Liver (tissue), 8 donors: ENCODE measurements at regions not wholly inside any gene's neighbourhood (a gene's known extent, or its start where the extent isn't known, plus 50 kb on each side); places are given as distances from the start of the nearest gene placed in this dataset.

Experiments
- DNase-seq: peaks from one replicate; pipeline ENCODE4 v3.0.0-alpha.2; 2017; ENCODE audit warnings: low spot score
- H3K27ac ChIP-seq, 2 donors: one replicate each; pipeline ENCODE4 v1.7.0; 2013; ENCODE audit warnings: inconsistent platforms in 2 of 2, low read length in 2 of 2, control low read depth in 1 of 2, low read depth in 1 of 2, mild to moderate bottlenecking in 1 of 2
- H3K27me3 ChIP-seq, 4 donors: one replicate each; pipeline versions ENCODE4 v1.6.1 to v1.7.0; 2013; ENCODE audit warnings: low read length in 3 of 4, inconsistent platforms in 1 of 4, mild to moderate bottlenecking in 1 of 4, moderate library complexity in 1 of 4; ENCODE audit not compliant: control insufficient read depth in 4 of 4, insufficient read depth in 4 of 4
- H3K36me3 ChIP-seq, 4 donors: one replicate each; pipeline versions ENCODE4 v1.6.1 to v1.7.0; 2013; ENCODE audit warnings: low read length in 3 of 4, mild to moderate bottlenecking in 3 of 4, low read depth in 1 of 4, moderate library complexity in 1 of 4; ENCODE audit not compliant: control insufficient read depth in 4 of 4, insufficient read depth in 3 of 4
- H3K4me1 ChIP-seq, 4 donors: one replicate each; pipeline versions ENCODE4 v1.6.1 to v1.7.0; 2013; ENCODE audit warnings: low read length in 3 of 4, mild to moderate bottlenecking in 3 of 4, moderate library complexity in 1 of 4; ENCODE audit not compliant: control insufficient read depth in 4 of 4, insufficient read depth in 4 of 4
- H3K4me3 ChIP-seq, 3 donors: one replicate each; pipeline versions ENCODE4 v1.6.1 to v1.7.0; 2013; ENCODE audit warnings: low read length in 3 of 3, control low read depth in 1 of 3, low read depth in 1 of 3, mild to moderate bottlenecking in 1 of 3
- H3K9ac ChIP-seq, 2 donors: one replicate each; pipeline ENCODE4 v1.7.0; 2013; ENCODE audit warnings: low read length in 2 of 2, mild to moderate bottlenecking in 2 of 2, moderate library complexity in 2 of 2, control low read depth in 1 of 2, low read depth in 1 of 2
- H3K9me3 ChIP-seq, 4 donors: one replicate each; pipeline versions ENCODE4 v1.6.1 to v1.7.0; 2013; ENCODE audit warnings: low read length in 3 of 4; ENCODE audit not compliant: control insufficient read depth in 4 of 4
- ATF3 ChIP-seq: IDR thresholded peaks from 2 replicates; pipeline ENCODE4 v1.6.1; 2016; ENCODE audit warnings: antibody characterized with exemption
- CTCF ChIP-seq: fragments of 150-350 bp; IDR thresholded peaks from 2 replicates; pipeline ENCODE4 v1.5.1; 2017; ENCODE audit warnings: improper control_type of control experiment, low read depth, low read length; ENCODE audit not compliant: missing input control
- EGR1 ChIP-seq, 2 donors: IDR thresholded peaks; 2 replicates each; pipeline ENCODE4 v1.6.1; 2016 to 2018; ENCODE audit warnings: antibody characterized with exemption in 2 of 2, low read depth in 2 of 2
- FOXA1 ChIP-seq: IDR thresholded peaks from 2 replicates; pipeline ENCODE4 v1.6.1; 2016; ENCODE audit warnings: antibody characterized with exemption
- FOXA2 ChIP-seq: IDR thresholded peaks from 2 replicates; pipeline ENCODE4 v1.6.1; 2016; ENCODE audit warnings: antibody characterized with exemption
- GABPA ChIP-seq, 2 donors: IDR thresholded peaks in 1 of 2; conservative IDR thresholded peaks in 1 of 2; 2 replicates each; pipeline ENCODE4 v1.6.1; 2016; ENCODE audit warnings: antibody characterized with exemption in 2 of 2, mild to moderate bottlenecking in 1 of 2, moderate library complexity in 1 of 2
- HNF4A ChIP-seq, 2 donors: conservative IDR thresholded peaks; 2 replicates each; pipeline ENCODE4 v1.6.1; 2016; ENCODE audit warnings: antibody characterized with exemption in 2 of 2, mild to moderate bottlenecking in 2 of 2
- HNF4G ChIP-seq: IDR thresholded peaks from 2 replicates; pipeline ENCODE4 v1.6.1; 2016; ENCODE audit warnings: antibody characterized with exemption
- JUND ChIP-seq, 2 donors: IDR thresholded peaks; 2 replicates each; pipeline ENCODE4 v1.6.1; 2016; ENCODE audit warnings: antibody characterized with exemption in 2 of 2
- MAX ChIP-seq: IDR thresholded peaks from 2 replicates; pipeline ENCODE4 v1.6.1; 2016; ENCODE audit warnings: antibody characterized with exemption
- NR2F2 ChIP-seq: IDR thresholded peaks from 2 replicates; pipeline ENCODE4 v1.6.1; 2016; ENCODE audit warnings: antibody characterized with exemption
- RAD21 ChIP-seq, 2 donors: IDR thresholded peaks; 2 replicates each; pipeline ENCODE4 v1.6.1; 2016; ENCODE audit warnings: antibody characterized with exemption in 2 of 2, mild to moderate bottlenecking in 2 of 2
- REST ChIP-seq: IDR thresholded peaks from 2 replicates; pipeline ENCODE4 v1.6.1; 2016; ENCODE audit warnings: antibody characterized with exemption, mild to moderate bottlenecking
- RXRA ChIP-seq, 2 donors: IDR thresholded peaks; 2 replicates each; pipeline ENCODE4 v1.6.1; 2017 to 2018; ENCODE audit warnings: antibody characterized with exemption in 2 of 2, mild to moderate bottlenecking in 1 of 2
- SP1 ChIP-seq: IDR thresholded peaks from 2 replicates; pipeline ENCODE4 v1.6.1; 2018; ENCODE audit warnings: antibody characterized with exemption, mild to moderate bottlenecking
- TAF1 ChIP-seq: conservative IDR thresholded peaks from 2 replicates; pipeline ENCODE4 v1.6.1; 2016; ENCODE audit warnings: antibody characterized with exemption, mild to moderate bottlenecking
- YY1 ChIP-seq: IDR thresholded peaks from 2 replicates; pipeline ENCODE4 v1.6.1; 2016; ENCODE audit warnings: antibody characterized with exemption, mild to moderate bottlenecking
- ZBTB33 ChIP-seq: IDR thresholded peaks from 2 replicates; pipeline ENCODE4 v1.6.1; 2016; ENCODE audit warnings: antibody characterized with exemption
- WGBS: extraction: QIAGEN DNeasy Blood & Tissue Kit; methylation state at CpG from one replicate; pipeline ENCODE4 v1.1.7; 2013; 5-methylcytosine and 5-hydroxymethylcytosine counted together
- donor health status: healthy.
- donor health status: healthy.
- donor health status: healthy.
- donor health status: healthy.
- donor health status: healthy.

GRCh38 chr6:87828044-87828443, 126.0 kb upstream of the AKIRIN2 start:
- no peak overlapping the region for H3K27ac ChIP-seq
- no peaks in the 10 kb centered on the region for H3K36me3 ChIP-seq
- H3K9ac ChIP-seq: no peak overlapping the region
- no peaks in the 10 kb centered on the region for H3K27me3 ChIP-seq
- 93% methylated on average over 3 of the region's 3 CpGs for WGBS
- no peaks in the 10 kb centered on the region for H3K9me3 ChIP-seq
- TF ChIP-seq YY1: no peak
- TF ChIP-seq HNF4A (conservative IDR thresholded peaks at IDR 0.05): no peak
- no peak for TF ChIP-seq RXRA (IDR thresholded peaks at IDR 0.05)
- H3K4me1 ChIP-seq: peaks cover 3 to 5% (median 4%) of the 10 kb centered on the region in 4 donors
- no peak for DNase-seq
- H3K4me3 ChIP-seq: no peak overlapping the region

- WGBS: 83% methylated on average over 6 of the region's 6 CpGs
- no peak for TF ChIP-seq RXRA (IDR thresholded peaks at IDR 0.05)
- no peak for TF ChIP-seq TAF1
- no peak for TF ChIP-seq HNF4G
- no peak for TF ChIP-seq YY1
- no peak for TF ChIP-seq HNF4A (conservative IDR thresholded peaks at IDR 0.05)
- no peak for TF ChIP-seq CTCF
- no peak for TF ChIP-seq SP1
- no peak for TF ChIP-seq ZBTB33
- no peak for TF ChIP-seq NR2F2
- TF ChIP-seq ATF3: no peak
- TF ChIP-seq FOXA2: no peak
- TF ChIP-seq REST: no peak
- TF ChIP-seq JUND (IDR thresholded peaks at IDR 0.05): no peak
- no peak for TF ChIP-seq GABPA (IDR thresholded peaks at IDR 0.05 in 1 of 2, conservative IDR thresholded peaks at IDR 0.05 in 1 of 2)
- no peak for TF ChIP-seq FOXA1
- TF ChIP-seq EGR1 (IDR thresholded peaks at IDR 0.05; ENCODE audit: low read depth in 2 of 2): no peak
- TF ChIP-seq MAX: no peak
- TF ChIP-seq RAD21 (IDR thresholded peaks at IDR 0.05): no peak
Measured at GRCh38 chr6:87827346-87827745, 125.3 kb upstream of the AKIRIN2 start.

More at GRCh38 chr6:87827346-87827745, 125.3 kb upstream of the AKIRIN2 start:
- H3K9ac ChIP-seq: no peak overlapping the region
- H3K27me3 ChIP-seq: no peaks in the 10 kb centered on the region
- no peak for DNase-seq
- no peak overlapping the region for H3K4me3 ChIP-seq
- no peaks in the 10 kb centered on the region for H3K9me3 ChIP-seq
- peaks cover 0 to 1% (median under 1%) of the 10 kb centered on the region in 4 donors for H3K4me1 ChIP-seq
- no peaks in the 10 kb centered on the region for H3K36me3 ChIP-seq
- H3K27ac ChIP-seq: no peak overlapping the region
